ENCODE measurements at regions not wholly inside any gene's neighbourhood (a gene's known extent, or its start where the extent isn't known, plus 50 kb on each side); places are given as distances from the start of the nearest gene placed in this dataset.
"Not testable (repeated sequence)": the region's sequence is repeated elsewhere in the genome, so short reads cannot be mapped to it uniquely, and the experiment has no call there.

DNA sequence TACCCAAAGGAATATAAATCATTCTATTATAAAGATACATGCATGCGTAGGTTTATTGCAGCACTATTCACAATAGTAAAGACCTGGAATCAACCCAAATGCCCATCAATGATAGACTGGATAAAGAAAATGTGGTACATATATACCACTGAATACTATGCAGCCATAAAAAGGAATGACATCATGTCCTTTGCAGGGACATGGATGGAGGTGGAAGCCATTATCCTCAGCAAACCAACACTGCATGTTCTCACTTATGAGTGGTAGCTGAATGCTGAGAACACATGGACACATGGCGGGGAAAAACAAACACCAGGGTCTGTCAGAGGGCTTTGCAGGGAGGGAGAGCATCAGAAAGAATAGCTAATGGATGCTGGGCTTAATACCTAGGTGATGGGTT is 149.4 kb upstream of the OLIG3 start:
- H3K27ac ChIP-seq (replicated peaks); H3K27me3 ChIP-seq (ENCODE audit: insufficient read depth, poor library complexity, severe bottlenecking); DNase-seq (ENCODE audit: low read depth in 1 of 2, low spot score in 1 of 2); H3K4me3 ChIP-seq (replicated peaks; ENCODE audit: insufficient read depth, low read length): not testable (repeated sequence)

DNA sequence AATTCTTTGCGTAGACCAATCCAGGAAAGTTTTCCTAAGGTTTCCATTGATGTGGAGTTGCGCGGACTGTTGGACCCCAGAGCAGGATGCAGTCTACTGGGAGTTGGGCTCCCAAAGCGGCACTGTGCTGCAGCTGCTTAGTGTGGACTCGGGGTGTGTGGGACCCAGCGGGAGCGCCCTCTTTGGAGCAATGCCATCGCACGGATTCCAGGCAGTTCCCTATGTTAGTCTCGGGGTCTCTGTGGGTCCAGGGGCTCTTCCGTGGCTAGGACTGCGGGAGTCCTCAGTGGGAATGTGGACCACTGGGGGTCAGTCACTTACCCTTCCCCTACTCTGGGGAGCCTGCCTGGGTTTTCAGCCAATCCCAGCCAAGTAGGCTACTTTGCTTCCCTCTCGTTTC is 151.7 kb upstream of the OLIG3 start:
- TF ChIP-seq SPI1 (IDR thresholded peaks at IDR 0.05; ENCODE audit: borderline replicate concordance, low read depth) = no peak
- no peak for TF ChIP-seq POLR2AphosphoS5 (IDR thresholded peaks at IDR 0.05; ENCODE audit: low read depth)
- TF ChIP-seq, protein P1, sequence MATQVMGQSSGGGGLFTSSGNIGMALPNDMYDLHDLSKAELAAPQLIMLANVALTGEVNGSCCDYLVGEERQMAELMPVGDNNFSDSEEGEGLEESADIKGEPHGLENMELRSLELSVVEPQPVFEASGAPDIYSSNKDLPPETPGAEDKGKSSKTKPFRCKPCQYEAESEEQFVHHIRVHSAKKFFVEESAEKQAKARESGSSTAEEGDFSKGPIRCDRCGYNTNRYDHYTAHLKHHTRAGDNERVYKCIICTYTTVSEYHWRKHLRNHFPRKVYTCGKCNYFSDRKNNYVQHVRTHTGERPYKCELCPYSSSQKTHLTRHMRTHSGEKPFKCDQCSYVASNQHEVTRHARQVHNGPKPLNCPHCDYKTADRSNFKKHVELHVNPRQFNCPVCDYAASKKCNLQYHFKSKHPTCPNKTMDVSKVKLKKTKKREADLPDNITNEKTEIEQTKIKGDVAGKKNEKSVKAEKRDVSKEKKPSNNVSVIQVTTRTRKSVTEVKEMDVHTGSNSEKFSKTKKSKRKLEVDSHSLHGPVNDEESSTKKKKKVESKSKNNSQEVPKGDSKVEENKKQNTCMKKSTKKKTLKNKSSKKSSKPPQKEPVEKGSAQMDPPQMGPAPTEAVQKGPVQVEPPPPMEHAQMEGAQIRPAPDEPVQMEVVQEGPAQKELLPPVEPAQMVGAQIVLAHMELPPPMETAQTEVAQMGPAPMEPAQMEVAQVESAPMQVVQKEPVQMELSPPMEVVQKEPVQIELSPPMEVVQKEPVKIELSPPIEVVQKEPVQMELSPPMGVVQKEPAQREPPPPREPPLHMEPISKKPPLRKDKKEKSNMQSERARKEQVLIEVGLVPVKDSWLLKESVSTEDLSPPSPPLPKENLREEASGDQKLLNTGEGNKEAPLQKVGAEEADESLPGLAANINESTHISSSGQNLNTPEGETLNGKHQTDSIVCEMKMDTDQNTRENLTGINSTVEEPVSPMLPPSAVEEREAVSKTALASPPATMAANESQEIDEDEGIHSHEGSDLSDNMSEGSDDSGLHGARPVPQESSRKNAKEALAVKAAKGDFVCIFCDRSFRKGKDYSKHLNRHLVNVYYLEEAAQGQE (IDR thresholded peaks at IDR 0.05; ENCODE audit: insufficient replicate concordance, low read depth) = no peak
- TF ChIP-seq GABPA (IDR thresholded peaks at IDR 0.05; ENCODE audit: low read depth) = no peak
- TF ChIP-seq, protein P2, sequence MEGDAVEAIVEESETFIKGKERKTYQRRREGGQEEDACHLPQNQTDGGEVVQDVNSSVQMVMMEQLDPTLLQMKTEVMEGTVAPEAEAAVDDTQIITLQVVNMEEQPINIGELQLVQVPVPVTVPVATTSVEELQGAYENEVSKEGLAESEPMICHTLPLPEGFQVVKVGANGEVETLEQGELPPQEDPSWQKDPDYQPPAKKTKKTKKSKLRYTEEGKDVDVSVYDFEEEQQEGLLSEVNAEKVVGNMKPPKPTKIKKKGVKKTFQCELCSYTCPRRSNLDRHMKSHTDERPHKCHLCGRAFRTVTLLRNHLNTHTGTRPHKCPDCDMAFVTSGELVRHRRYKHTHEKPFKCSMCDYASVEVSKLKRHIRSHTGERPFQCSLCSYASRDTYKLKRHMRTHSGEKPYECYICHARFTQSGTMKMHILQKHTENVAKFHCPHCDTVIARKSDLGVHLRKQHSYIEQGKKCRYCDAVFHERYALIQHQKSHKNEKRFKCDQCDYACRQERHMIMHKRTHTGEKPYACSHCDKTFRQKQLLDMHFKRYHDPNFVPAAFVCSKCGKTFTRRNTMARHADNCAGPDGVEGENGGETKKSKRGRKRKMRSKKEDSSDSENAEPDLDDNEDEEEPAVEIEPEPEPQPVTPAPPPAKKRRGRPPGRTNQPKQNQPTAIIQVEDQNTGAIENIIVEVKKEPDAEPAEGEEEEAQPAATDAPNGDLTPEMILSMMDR (IDR thresholded peaks at IDR 0.05; ENCODE audit: insufficient read depth, low read length) = no peak
- Histone ChIP-seq H3K27me3 (ENCODE audit: insufficient read depth, poor library complexity, severe bottlenecking) (peaks cover 3% of the 10 kb centered on the region), H3K27ac (replicated peaks) (no peak overlapping the region), H3K4me3 (replicated peaks; ENCODE audit: insufficient read depth, low read length) (no peak overlapping the region)
- DNase-seq (ENCODE audit: low read depth in 1 of 2, low spot score in 1 of 2) = no peak

DNA sequence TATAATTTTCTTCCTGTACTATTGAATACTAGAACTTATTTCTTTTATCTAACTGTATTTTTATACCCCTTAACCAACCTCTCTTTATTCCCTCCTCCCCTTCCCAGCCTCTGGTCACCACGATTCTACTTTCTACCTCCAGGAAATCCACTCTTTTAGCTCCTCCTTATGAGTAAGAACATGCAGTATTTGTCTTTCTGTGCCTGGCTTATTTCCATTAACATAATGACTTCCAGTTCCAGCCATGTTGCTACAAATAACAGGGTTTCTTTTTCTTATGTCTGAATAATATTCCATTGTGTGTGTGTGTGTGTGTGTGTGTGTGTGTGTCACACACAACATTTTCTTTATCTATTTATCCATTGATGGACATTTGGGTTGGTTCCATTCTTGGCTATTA is 152.3 kb upstream of the OLIG3 start:
- no peak for DNase-seq (ENCODE audit: low read depth in 1 of 2, low spot score in 1 of 2)
- no peak overlapping the region for H3K27ac ChIP-seq (replicated peaks)
- TF ChIP-seq, protein P1 (IDR thresholded peaks at IDR 0.05; ENCODE audit: insufficient replicate concordance, low read depth) = no peak
- TF ChIP-seq, protein P2 (IDR thresholded peaks at IDR 0.05; ENCODE audit: insufficient read depth, low read length) = no peak
- TF ChIP-seq GABPA (IDR thresholded peaks at IDR 0.05; ENCODE audit: low read depth) = no peak
- TF ChIP-seq SPI1 (IDR thresholded peaks at IDR 0.05; ENCODE audit: borderline replicate concordance, low read depth) = no peak
- no peak for TF ChIP-seq POLR2AphosphoS5 (IDR thresholded peaks at IDR 0.05; ENCODE audit: low read depth)
- H3K4me3 ChIP-seq (replicated peaks; ENCODE audit: insufficient read depth, low read length) = no peak overlapping the region
- peaks cover 3% of the 10 kb centered on the region for H3K27me3 ChIP-seq (ENCODE audit: insufficient read depth, poor library complexity, severe bottlenecking)

DNA sequence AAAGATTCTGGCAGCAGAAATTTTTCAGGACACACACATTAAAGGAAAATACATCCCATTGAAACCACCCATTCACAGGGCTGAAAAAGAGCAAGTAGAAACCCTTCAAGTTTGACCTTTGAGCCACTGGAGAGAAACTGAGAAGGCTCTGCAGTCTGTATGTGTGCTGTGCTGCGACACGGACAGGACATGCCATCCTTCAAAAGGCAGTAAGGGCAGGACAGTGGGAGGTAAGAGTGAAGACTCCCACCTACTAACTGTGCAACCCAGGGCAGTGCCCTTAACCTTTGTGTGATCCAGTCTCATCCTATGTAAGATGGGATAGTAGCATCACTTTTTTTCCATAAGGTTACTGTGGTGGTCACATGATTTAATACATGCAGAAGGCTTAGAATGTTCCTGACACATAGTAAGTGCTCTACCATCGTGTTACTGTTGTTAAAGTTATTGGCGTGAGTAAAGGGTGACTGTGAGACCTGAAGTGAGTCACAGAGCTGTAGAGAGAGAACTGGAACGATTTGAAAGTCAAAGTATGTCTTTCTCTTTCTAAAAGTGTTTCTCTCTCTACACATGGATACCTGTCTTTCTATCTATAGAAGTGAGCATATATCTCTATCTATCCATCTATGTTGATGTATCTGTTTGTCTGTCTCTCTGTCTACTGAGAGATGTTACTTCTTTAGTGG is 153.7 kb upstream of the OLIG3 start:
- TF ChIP-seq GABPA (IDR thresholded peaks at IDR 0.05; ENCODE audit: low read depth) (no peak), POLR2AphosphoS5 (IDR thresholded peaks at IDR 0.05; ENCODE audit: low read depth) (no peak), SPI1 (IDR thresholded peaks at IDR 0.05; ENCODE audit: borderline replicate concordance, low read depth) (no peak)
- TF ChIP-seq, protein P1 (IDR thresholded peaks at IDR 0.05; ENCODE audit: insufficient replicate concordance, low read depth) = no peak
- TF ChIP-seq, protein P2 (IDR thresholded peaks at IDR 0.05; ENCODE audit: insufficient read depth, low read length) = no peak
- H3K27ac ChIP-seq (replicated peaks) = no peak overlapping the region

More for the DNA sequence above, 153.7 kb upstream of the OLIG3 start:
- no peak overlapping the region for H3K4me3 ChIP-seq (replicated peaks; ENCODE audit: insufficient read depth, low read length)
- no peak for DNase-seq (ENCODE audit: low read depth in 1 of 2, low spot score in 1 of 2)
- H3K27me3 ChIP-seq (ENCODE audit: insufficient read depth, poor library complexity, severe bottlenecking) = peaks cover 3% of the 10 kb centered on the region

Data from HL-60 (cell line).